IgD-negative memory B cell (primary cell): ENCODE measurements at regions not wholly inside any gene's neighbourhood (a gene's known extent, or its start where the extent isn't known, plus 50 kb on each side); places are given as distances from the start of the nearest gene placed in this dataset.
"Not testable (repeated sequence)": the region's sequence is repeated elsewhere in the genome, so short reads cannot be mapped to it uniquely, and the experiment has no call there.

Experiments used
- H3K27ac Mint-ChIP-seq, 3 donors: one replicate each; pipeline ENCODE4 v1.8.0; 2020 to 2022; ENCODE audit warnings: mild to moderate bottlenecking in 3 of 3, mixed read lengths in 3 of 3, moderate library complexity in 1 of 3
- H3K27me3 Mint-ChIP-seq: one replicate; pipeline ENCODE4 v1.8.0; 2021; ENCODE audit warnings: mixed read lengths
- H3K36me3 Mint-ChIP-seq: one replicate; pipeline ENCODE4 v1.8.0; 2020; ENCODE audit warnings: mild to moderate bottlenecking, mixed read lengths
- H3K4me1 Mint-ChIP-seq, 3 donors: one replicate each; pipeline ENCODE4 v1.8.0; 2020 to 2022; ENCODE audit warnings: mixed read lengths in 3 of 3, mild to moderate bottlenecking in 1 of 3
- H3K4me3 Mint-ChIP-seq, 4 donors: one replicate each; pipeline ENCODE4 v1.8.0; 2020 to 2022; ENCODE audit warnings: mild to moderate bottlenecking in 4 of 4, mixed read lengths in 4 of 4, moderate library complexity in 3 of 4
- H3K9me3 Mint-ChIP-seq, 3 donors: one replicate each; pipeline ENCODE4 v1.8.0; 2020 to 2021; ENCODE audit warnings: mixed read lengths in 3 of 3, mild to moderate bottlenecking in 1 of 3

DNA sequence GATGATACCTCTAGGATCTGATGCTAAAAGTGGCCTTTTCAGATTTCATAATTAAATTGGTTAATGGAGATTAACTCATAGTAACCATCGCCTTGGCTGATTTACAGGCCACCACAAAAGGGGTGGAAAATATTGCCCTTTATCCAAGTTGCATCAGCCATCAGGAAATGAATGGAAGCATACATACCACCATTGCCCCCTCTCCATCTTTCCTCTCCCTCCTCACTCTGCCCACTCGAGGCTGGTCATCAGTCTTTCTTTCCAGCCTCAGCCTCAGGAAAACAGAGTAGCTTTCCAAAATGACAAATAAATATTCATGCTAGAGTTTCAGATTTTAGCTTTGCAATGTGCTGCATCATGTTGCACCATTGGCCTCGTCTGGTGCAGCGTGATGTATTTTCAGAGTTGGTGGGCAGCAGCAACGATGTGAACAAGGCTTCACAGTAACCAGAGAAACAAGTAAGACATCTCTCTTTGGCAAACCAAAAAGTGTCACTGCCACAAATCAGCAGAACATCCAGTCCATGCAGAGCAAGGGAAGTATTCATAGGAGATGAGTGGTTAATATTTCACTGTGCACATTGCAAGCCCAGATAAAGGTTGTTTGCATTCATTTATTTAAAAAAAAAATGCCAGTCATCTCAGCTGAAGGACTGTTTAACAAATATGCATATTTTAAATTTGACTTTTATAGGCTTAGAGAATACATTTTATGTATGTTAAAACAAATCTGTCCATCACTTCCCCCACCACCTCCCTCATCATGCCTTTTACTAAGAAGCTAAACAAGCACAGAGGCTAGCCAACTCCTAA lies 136.7 kb upstream of the FAT3 start:
- H3K4me1 Mint-ChIP-seq: peaks cover 0 to 1% (median 0%) of the 10 kb centered on the region in 3 donors
- H3K27ac Mint-ChIP-seq: no peak overlapping the region
- no peaks in the 10 kb centered on the region for H3K27me3 Mint-ChIP-seq
- peaks cover 4% of the 10 kb centered on the region for H3K36me3 Mint-ChIP-seq
- peaks cover 0 to 16% (median 0%) of the 10 kb centered on the region in 3 donors for H3K9me3 Mint-ChIP-seq
- no peak overlapping the region for H3K4me3 Mint-ChIP-seq

DNA sequence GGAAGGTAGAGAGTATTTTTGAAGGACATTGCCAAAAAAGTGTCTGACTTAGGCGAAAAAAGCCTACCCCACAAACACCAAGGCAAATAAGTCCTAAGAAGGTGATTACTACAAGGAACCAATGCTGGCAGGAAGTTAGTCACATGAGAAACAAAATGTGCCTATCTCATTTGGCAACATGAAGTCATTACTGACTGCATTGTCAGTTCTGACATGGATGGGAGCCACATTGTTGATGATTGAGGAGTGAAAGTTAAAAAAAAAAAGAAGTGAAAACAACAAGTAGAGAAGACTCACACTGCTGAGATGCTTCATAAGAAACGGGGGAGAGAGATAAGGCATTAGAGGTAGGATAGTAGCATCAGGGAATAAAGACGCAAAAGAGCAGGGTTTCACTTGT lies 141.5 kb upstream of the FAT3 start:
- no peak overlapping the region for H3K4me3 Mint-ChIP-seq
- no peaks in the 10 kb centered on the region for H3K27me3 Mint-ChIP-seq
- peaks cover 0 to 3% (median 1%) of the 10 kb centered on the region in 3 donors for H3K9me3 Mint-ChIP-seq
- peaks cover 2% of the 10 kb centered on the region for H3K36me3 Mint-ChIP-seq
- peaks cover 0 to 1% (median 0%) of the 10 kb centered on the region in 3 donors for H3K4me1 Mint-ChIP-seq
- no peak overlapping the region for H3K27ac Mint-ChIP-seq

DNA sequence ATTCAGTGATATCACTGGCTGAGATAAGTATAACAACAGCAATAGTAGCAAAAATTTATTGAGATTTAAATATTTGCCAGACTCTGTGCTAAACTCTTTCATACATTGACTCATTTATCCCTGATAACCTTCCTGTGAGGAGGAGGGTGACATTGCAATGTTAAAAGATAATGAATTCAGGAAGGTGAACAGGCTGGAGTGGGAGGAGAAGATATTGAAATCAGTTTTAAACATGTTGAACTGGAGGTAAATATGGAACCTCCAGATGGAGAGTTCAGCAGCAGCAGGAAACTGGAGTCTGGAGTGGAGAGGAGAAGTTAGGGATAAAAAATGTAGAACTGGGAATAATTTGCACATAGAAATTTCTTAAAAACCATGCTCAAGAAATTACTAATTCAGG lies 142.0 kb upstream of the FAT3 start:
- H3K9me3 Mint-ChIP-seq: peaks cover 0 to 3% (median 1%) of the 10 kb centered on the region in 3 donors
- peaks cover 2% of the 10 kb centered on the region for H3K36me3 Mint-ChIP-seq
- peaks cover 0 to 1% (median 0%) of the 10 kb centered on the region in 3 donors for H3K4me1 Mint-ChIP-seq
- H3K27me3 Mint-ChIP-seq: no peaks in the 10 kb centered on the region
- H3K4me3 Mint-ChIP-seq: no peak overlapping the region
- no peak overlapping the region for H3K27ac Mint-ChIP-seq

DNA sequence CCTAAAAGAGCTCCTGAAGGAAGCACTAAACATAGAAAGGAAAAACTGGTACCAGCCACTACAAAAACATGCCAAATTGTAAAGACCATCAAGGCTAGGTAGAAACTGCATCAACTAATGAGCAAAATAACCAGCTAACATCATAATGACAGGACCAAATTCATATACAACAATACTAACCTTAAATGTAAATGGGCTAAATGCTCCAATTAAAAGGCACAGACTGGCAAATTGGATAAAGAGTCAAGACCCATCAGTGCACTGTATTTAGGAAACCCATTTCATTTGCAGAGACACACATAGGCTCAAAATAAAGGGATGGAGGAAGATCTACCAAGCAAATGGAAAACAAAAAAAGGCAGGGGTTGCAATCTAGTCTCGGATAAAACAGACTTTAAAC lies 150.1 kb upstream of the FAT3 start:
- not testable (repeated sequence) for H3K4me3 Mint-ChIP-seq, H3K27me3 Mint-ChIP-seq, H3K4me1 Mint-ChIP-seq, H3K36me3 Mint-ChIP-seq, H3K27ac Mint-ChIP-seq
- H3K9me3 Mint-ChIP-seq: peaks cover 0 to 22% (median 5%) of the 10 kb centered on the region in 3 donors

DNA sequence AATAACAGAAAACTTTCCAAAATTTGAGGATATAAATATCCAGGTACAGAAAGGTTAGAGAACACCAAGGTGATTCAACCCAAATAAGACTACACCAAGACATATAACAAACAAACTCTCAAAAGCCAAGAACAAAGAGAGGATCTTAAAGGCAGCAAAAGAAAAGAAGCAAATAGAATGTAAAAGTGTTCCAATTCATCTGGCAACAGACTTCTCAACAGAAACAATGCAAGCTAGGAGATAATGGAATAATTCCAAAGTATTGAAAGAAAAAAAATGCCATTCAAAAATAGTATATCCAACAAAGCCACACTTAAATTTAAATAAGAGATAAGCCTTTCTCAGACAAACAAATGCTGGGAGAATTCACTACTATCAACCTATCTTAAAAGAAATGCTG lies 153.0 kb upstream of the FAT3 start:
- Mint-ChIP-seq H3K27ac (no peak overlapping the region), H3K4me1 (no peaks in the 10 kb centered on the region), H3K36me3 (no peaks in the 10 kb centered on the region), H3K9me3 (peaks cover 3 to 23% (median 5%) of the 10 kb centered on the region in 3 donors), H3K4me3 (no peak overlapping the region), H3K27me3 (no peaks in the 10 kb centered on the region)

DNA sequence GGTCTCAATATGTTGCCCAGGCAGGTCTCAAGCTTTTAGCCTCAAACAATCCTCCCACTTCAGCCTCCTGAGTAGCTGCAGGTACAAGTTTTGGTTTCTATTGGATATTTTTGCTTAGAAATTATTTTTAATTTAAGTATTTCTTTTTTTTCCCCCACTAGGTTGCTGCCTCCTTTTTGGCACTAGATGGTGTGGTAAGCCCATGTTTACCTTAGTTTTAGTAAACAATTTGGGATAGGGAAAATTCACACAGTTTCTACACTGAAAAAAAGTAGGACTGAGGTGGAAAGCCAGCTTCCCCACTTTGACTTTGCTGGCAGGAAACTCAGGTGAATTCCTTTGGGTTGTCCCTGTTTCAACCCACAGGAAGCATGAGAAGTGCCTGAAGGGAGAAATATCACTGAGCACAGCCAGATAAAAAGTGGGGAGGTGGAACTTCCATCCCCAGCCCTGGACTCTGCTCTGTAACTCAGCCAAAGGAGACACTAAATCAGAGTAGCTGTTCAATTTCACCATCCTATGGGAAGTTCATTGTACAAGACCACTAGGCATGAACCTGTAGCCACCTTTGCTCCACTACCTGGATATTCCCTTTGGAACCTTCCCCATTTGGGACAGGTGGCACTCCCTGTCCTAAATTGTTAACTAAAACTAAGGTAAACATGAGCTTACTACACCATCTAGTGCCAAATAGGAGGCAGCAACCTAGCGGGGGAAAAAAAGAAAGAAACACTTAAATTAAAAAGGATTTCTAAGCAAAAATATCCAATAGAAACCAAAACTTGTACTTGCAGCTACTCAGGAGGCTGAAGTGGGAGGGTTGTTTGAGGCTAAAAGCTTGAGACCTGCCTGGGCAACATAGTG lies 154.4 kb upstream of the FAT3 start:
- H3K27me3 Mint-ChIP-seq: no peaks in the 10 kb centered on the region
- no peaks in the 10 kb centered on the region for H3K36me3 Mint-ChIP-seq
- H3K9me3 Mint-ChIP-seq: peaks cover 3 to 13% (median 7%) of the 10 kb centered on the region in 3 donors
- no peak overlapping the region for H3K27ac Mint-ChIP-seq
- no peak overlapping the region for H3K4me3 Mint-ChIP-seq
- no peaks in the 10 kb centered on the region for H3K4me1 Mint-ChIP-seq

DNA sequence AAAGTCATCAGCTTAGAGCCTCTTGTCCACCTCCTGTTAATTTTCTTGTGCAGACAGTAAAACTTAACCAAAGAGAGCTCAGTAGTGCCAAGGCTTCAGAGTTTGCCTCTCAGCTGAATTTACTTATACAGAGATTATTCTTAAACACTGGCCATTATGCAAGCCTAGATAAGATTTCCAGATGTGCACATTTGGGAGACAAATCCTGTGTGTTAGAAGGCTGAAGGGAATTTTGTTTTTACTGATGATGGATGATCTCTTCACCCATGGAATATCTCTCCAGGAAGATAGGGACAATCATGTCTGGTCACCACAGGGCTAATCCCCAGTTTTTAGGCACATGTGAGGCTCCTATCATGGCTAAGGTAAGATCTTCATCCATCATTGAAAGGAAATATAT lies 157.6 kb upstream of the FAT3 start:
- Mint-ChIP-seq H3K9me3 (peaks cover 3 to 10% (median 3%) of the 10 kb centered on the region in 3 donors), H3K27me3 (no peaks in the 10 kb centered on the region), H3K27ac (no peak overlapping the region), H3K36me3 (no peaks in the 10 kb centered on the region), H3K4me1 (no peaks in the 10 kb centered on the region), H3K4me3 (no peak overlapping the region)

DNA sequence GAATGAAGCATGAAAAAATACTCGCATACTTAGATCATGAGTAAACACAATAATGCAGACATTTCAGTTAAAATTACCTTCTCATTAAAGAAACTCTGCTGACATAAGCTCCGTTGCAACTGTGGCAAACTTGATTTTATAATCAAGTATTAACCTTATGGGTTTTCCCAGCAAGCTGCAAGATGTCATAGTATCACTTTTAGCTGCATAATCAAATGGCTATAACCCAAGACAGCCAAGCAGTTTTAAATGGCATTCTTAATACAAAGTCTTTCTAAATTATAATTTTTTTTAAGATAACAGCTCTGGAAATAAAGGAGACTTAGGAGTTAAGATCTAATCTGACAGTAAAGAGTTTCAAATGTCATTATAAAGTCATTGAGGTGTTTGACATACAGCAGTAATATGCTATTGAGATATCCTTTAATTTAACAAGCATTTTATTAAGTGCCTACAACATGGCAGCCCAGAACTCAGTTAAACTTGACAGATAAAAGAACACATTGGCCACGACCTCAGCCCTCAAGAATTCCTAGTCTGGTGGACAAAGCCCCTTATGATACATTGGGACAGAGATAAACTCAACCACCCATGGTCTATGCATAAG lies 163.1 kb upstream of the FAT3 start:
- Mint-ChIP-seq H3K4me1 (no peaks in the 10 kb centered on the region), H3K4me3 (no peak overlapping the region), H3K27ac (no peak overlapping the region), H3K36me3 (no peaks in the 10 kb centered on the region), H3K27me3 (no peaks in the 10 kb centered on the region), H3K9me3 (peaks cover 0 to 8% (median 6%) of the 10 kb centered on the region in 3 donors)

DNA sequence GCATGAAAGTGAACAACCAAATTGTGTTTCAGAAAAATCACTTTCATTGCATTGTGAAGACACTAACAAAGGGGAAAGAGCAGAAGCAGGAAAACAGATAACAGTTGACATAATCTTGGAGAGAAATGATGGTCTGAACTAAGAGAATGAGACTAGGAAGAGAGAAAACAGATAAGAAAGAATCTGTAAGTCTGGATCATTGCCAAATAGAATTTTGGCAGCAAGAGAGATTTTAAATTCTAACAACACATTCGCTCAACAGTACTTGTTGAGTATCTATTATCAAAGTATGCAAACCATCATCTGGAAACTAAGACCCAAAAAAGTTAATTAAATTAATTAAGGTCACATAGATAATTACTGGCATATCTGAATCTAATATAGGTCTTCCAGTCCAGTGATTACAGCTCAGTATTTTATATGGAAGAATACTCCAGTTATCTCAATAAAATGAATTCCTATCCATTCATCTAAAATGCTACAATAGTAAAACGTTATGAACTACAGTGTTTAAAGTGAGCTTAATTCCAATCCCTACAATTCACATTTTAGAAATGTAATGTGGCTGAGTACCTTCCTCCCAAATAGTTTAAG lies 166.7 kb upstream of the FAT3 start:
- Mint-ChIP-seq H3K27me3 (no peaks in the 10 kb centered on the region), H3K36me3 (no peaks in the 10 kb centered on the region), H3K27ac (no peak overlapping the region), H3K9me3 (peaks cover 4 to 12% (median 10%) of the 10 kb centered on the region in 3 donors), H3K4me3 (no peak overlapping the region), H3K4me1 (no peaks in the 10 kb centered on the region)

DNA sequence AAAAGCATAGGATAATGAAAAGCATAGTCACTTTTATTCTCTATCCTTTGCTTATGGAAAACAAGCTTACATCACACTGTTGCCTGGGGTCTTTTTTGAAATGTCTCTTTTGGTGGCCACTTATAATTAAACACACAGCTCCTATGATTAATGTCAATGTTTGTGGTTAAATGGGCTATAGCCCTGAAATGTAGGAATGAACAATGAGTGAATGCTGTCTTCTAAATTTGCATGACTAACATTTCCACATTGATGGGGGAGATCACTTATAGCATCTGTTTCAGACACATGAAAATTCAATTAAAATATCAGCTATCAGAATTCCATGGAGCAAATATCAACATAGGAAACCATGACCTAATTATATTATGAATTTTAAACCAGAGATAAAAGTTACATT lies 171.4 kb upstream of the FAT3 start:
- Mint-ChIP-seq H3K36me3 (peaks cover 3% of the 10 kb centered on the region), H3K27ac (no peak overlapping the region), H3K9me3 (peaks cover 2 to 17% (median 12%) of the 10 kb centered on the region in 3 donors), H3K4me1 (no peaks in the 10 kb centered on the region), H3K27me3 (no peaks in the 10 kb centered on the region), H3K4me3 (no peak overlapping the region)

DNA sequence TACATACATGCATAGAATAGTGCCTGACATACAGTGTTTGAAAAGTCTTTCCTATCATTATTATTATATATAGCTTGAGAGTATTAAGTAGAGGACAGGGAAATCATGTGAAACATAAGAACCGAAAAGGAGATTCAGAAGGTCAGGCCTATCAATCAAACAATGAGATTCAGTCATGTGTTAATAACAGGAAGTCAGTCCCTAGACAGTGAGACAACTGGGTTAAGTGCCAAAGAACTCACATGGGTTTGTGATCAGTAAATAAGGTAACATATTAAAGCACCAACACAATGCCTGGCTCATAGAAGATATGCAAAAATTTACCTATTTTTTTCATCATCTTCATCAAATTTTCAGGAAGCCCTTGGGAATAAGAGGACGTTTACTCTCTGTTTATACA lies 174.3 kb upstream of the FAT3 start:
- Mint-ChIP-seq H3K36me3 (peaks cover 3% of the 10 kb centered on the region), H3K27me3 (no peaks in the 10 kb centered on the region), H3K4me1 (no peaks in the 10 kb centered on the region), H3K9me3 (peaks cover 2 to 9% (median 5%) of the 10 kb centered on the region in 3 donors), H3K4me3 (no peak overlapping the region), H3K27ac (no peak overlapping the region)

DNA sequence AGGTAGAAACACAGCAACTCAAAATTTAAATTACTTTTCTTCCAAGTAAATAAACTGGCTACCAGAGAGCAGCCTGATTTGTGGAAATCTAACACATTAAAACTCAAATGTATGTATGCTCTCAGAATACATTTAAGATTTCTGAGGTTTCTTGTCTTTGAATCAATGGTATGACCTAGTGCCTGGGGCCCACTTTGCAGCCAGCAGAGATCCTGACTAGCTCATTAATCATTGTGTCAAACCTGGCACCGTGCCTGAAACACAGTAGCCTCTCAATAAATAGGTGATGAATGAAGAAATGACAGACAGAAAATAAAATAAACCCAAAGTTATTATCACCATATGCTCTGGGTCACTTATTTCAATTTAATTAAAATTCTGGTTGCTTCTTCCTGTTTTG lies 176.2 kb upstream of the FAT3 start:
- H3K27me3 Mint-ChIP-seq: no peaks in the 10 kb centered on the region
- H3K9me3 Mint-ChIP-seq: peaks cover 2 to 5% (median 5%) of the 10 kb centered on the region in 3 donors
- no peaks in the 10 kb centered on the region for H3K4me1 Mint-ChIP-seq
- no peak overlapping the region for H3K27ac Mint-ChIP-seq
- peaks cover 3% of the 10 kb centered on the region for H3K36me3 Mint-ChIP-seq
- H3K4me3 Mint-ChIP-seq: no peak overlapping the region

DNA sequence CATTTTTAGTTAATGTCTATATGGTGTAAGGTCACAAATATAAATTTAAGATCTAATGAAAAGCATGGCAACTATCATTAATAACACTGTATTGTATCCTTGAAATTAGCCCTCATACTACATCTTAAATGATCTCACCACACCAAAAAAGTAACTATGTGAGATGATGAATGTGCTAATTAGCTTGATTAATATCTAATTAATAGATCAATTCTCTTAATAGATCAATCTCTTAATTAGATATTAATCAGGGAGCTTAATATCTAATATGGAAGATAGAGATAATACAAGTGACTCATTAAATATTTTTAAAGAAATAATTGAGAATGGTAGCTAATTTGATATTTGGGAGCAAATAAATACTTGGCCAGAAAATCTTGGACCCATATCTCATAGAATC lies 178.5 kb upstream of the FAT3 start:
- Mint-ChIP-seq H3K4me1 (peaks cover 0 to 2% (median 0%) of the 10 kb centered on the region in 3 donors), H3K9me3 (peaks cover 2 to 12% (median 3%) of the 10 kb centered on the region in 3 donors), H3K27me3 (no peaks in the 10 kb centered on the region), H3K27ac (no peak overlapping the region), H3K4me3 (no peak overlapping the region), H3K36me3 (peaks cover 3% of the 10 kb centered on the region)

DNA sequence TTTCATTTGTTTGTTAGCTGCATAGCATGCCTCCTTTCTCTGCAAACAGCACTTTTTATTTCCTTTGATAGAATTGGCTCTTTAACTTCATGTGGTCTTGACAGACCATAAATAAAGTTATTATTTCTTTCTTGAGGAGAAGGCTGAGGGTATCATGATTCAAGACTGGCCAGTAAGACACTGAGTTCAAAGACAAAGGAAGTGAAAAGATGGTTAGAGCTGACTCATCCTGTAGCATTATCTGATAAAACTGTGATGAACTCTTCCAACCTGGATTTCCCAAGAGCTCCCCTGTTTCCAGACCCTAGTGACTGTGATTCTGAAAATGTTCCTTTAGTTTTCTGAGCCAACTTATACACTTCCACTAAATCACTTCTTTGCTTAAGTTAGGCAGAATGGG lies 179.3 kb upstream of the FAT3 start:
- Mint-ChIP-seq H3K4me3 (no peak overlapping the region), H3K27me3 (no peaks in the 10 kb centered on the region), H3K36me3 (peaks cover 3% of the 10 kb centered on the region), H3K9me3 (peaks cover 2 to 12% (median 2%) of the 10 kb centered on the region in 3 donors), H3K27ac (no peak overlapping the region), H3K4me1 (peaks cover 0 to 2% (median 0%) of the 10 kb centered on the region in 3 donors)

DNA sequence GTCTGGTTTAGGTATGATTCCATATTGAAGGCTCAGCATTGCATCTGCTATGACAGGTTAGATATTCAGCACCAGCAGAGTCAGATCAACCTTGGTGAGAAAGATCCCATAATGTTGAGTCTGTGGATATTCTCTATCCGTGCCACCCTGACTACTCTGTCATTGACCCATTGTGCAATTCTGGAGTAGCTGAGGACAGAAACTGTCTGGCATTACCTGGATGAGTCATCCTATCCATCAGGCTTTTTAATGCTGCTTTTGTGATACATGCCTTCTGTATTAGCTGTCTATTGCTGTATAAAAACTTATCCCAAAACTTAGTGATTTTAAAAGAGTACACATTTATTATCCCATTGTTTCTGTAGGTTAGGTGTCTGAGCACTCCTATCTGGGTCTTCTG lies 189.1 kb upstream of the FAT3 start:
- no peaks in the 10 kb centered on the region for H3K36me3 Mint-ChIP-seq
- no peaks in the 10 kb centered on the region for H3K27me3 Mint-ChIP-seq
- H3K27ac Mint-ChIP-seq: no peak overlapping the region
- H3K4me3 Mint-ChIP-seq: no peak overlapping the region
- H3K9me3 Mint-ChIP-seq: peaks cover 0 to 11% (median 0%) of the 10 kb centered on the region in 3 donors
- H3K4me1 Mint-ChIP-seq: no peaks in the 10 kb centered on the region
